H9 (cell line): ENCODE measurements at regions not wholly inside any gene's neighbourhood (a gene's known extent, or its start where the extent isn't known, plus 50 kb on each side); places are given as distances from the start of the nearest gene placed in this dataset.

ENCODE experiments used
- DNase-seq: peaks from one replicate; pipeline ENCODE4 v3.0.0-alpha.2; 2017
- H2AFZ ChIP-seq: one replicate; pipeline ENCODE4 v1.6.1; 2013; ENCODE audit warnings: mild to moderate bottlenecking, low read length, control low read depth, moderate library complexity
- H2AK5ac ChIP-seq: 2 replicates; pipeline ENCODE4 v1.6.1; 2013; ENCODE audit warnings: low read length, control low read depth, mixed read lengths; ENCODE audit not compliant: insufficient read length
- H2BK120ac ChIP-seq: one replicate; pipeline ENCODE4 v1.6.1; 2013; ENCODE audit warnings: low read depth, mild to moderate bottlenecking, low read length, control low read depth, inconsistent platforms; ENCODE audit not compliant: poor library complexity, severe bottlenecking
- H2BK12ac ChIP-seq: 2 replicates; pipeline ENCODE4 v1.6.1; 2013; ENCODE audit warnings: low read length, control low read depth, mixed read lengths, low read depth; ENCODE audit not compliant: insufficient read length
- H2BK15ac ChIP-seq: 2 replicates; pipeline ENCODE4 v1.6.1; 2013; ENCODE audit warnings: low read depth, low read length, control low read depth
- H2BK20ac ChIP-seq: one replicate; pipeline ENCODE4 v1.6.1; 2013; ENCODE audit warnings: low read depth, mild to moderate bottlenecking, low read length, control low read depth, inconsistent platforms; ENCODE audit not compliant: poor library complexity, severe bottlenecking
- H2BK5ac ChIP-seq: 2 replicates; pipeline ENCODE4 v1.6.1; 2013; ENCODE audit warnings: low read length, control low read depth, mixed read lengths; ENCODE audit not compliant: insufficient read length
- H3K14ac ChIP-seq: 2 replicates; pipeline ENCODE4 v1.6.1; 2013; ENCODE audit warnings: low read length, control low read depth; ENCODE audit not compliant: insufficient read depth
- H3K18ac ChIP-seq: 2 replicates; pipeline ENCODE4 v1.6.1; 2013; ENCODE audit warnings: low read depth, mild to moderate bottlenecking, mixed read lengths, low read length, control low read depth; ENCODE audit not compliant: insufficient read length
- H3K23ac ChIP-seq: 2 replicates; pipeline ENCODE4 v1.6.1; 2013; ENCODE audit warnings: low read length, control low read depth, mixed read lengths, low read depth; ENCODE audit not compliant: insufficient read length
- H3K23me2 ChIP-seq: 2 replicates; pipeline ENCODE4 v1.6.1; 2013; ENCODE audit warnings: low read depth, mild to moderate bottlenecking, mixed read lengths, low read length, control low read depth; ENCODE audit not compliant: insufficient read length, poor library complexity, severe bottlenecking
- H3K27ac ChIP-seq: 2 replicates; pipeline ENCODE4 v1.5.1; 2013; ENCODE audit warnings: low read length, control low read depth, mixed read lengths, low read depth; ENCODE audit not compliant: insufficient read length
- H3K27me3 ChIP-seq: 2 replicates; pipeline ENCODE4 v1.6.1; 2013; ENCODE audit warnings: low read length, control low read depth, inconsistent platforms; ENCODE audit not compliant: insufficient read depth
- H3K4ac ChIP-seq: 2 replicates; pipeline ENCODE4 v1.6.1; 2013; ENCODE audit warnings: low read depth, mild to moderate bottlenecking, control low read depth, inconsistent platforms, low read length, moderate library complexity
- H3K4me1 ChIP-seq: 2 replicates; pipeline ENCODE4 v1.6.1; 2013; ENCODE audit warnings: low read length, control low read depth, inconsistent platforms; ENCODE audit not compliant: insufficient read depth
- H3K4me2 ChIP-seq: 2 replicates; pipeline ENCODE4 v1.6.1; 2013; ENCODE audit warnings: low read length, control low read depth, mixed read lengths; ENCODE audit not compliant: insufficient read length, insufficient read depth
- H3K56ac ChIP-seq: 2 replicates; pipeline ENCODE4 v1.6.1; 2013; ENCODE audit warnings: low read depth, mild to moderate bottlenecking, mixed read lengths, low read length, control low read depth; ENCODE audit not compliant: insufficient read length
- H3K79me1 ChIP-seq: 2 replicates; pipeline ENCODE4 v1.6.1; 2013; ENCODE audit warnings: low read depth, mild to moderate bottlenecking, moderate library complexity, low read length, control low read depth, inconsistent platforms; ENCODE audit not compliant: insufficient read depth, poor library complexity, severe bottlenecking
- H3K79me2 ChIP-seq: 2 replicates; pipeline ENCODE4 v1.6.1; 2013; ENCODE audit warnings: low read length, control low read depth, inconsistent platforms; ENCODE audit not compliant: insufficient read depth
- H3K9ac ChIP-seq: 2 replicates; pipeline ENCODE4 v1.6.1; 2013; ENCODE audit warnings: low read length, control low read depth, mixed read lengths; ENCODE audit not compliant: insufficient read length; ENCODE audit errors: extremely low read depth
- H3K9me3 ChIP-seq: one replicate; pipeline ENCODE4 v1.6.1; 2013; ENCODE audit warnings: low read depth, low read length, inconsistent platforms; ENCODE audit not compliant: control insufficient read depth
- H3T11ph ChIP-seq: one replicate; pipeline ENCODE4 v1.6.1; 2013; ENCODE audit warnings: mild to moderate bottlenecking, low read length, control low read depth, inconsistent platforms
- H4K20me1 ChIP-seq: one replicate; pipeline ENCODE4 v1.6.1; 2013; ENCODE audit not compliant: control insufficient read depth, insufficient read length, insufficient read depth
- H4K5ac ChIP-seq: 2 replicates; pipeline ENCODE4 v1.6.1; 2013; ENCODE audit warnings: low read depth, mild to moderate bottlenecking, mixed read lengths, low read length, control low read depth; ENCODE audit not compliant: insufficient read length
- H4K8ac ChIP-seq: replicated peaks from 2 replicates; pipeline ENCODE4 v1.6.1; 2013; ENCODE audit warnings: low read length, control low read depth, mixed read lengths, low read depth; ENCODE audit not compliant: insufficient read length
- H4K91ac ChIP-seq: 2 replicates; pipeline ENCODE4 v1.6.1; 2013; ENCODE audit warnings: low read depth, mild to moderate bottlenecking, moderate library complexity, mixed read lengths, low read length, control low read depth; ENCODE audit not compliant: insufficient read length
- H3K27ac Mint-ChIP-seq, 3 experiments: 2 replicates in 2 of 3; 3 replicates in 1 of 3; pipeline ENCODE4 v1.8.0; 2020 to 2021; ENCODE audit warnings: mixed read lengths in 3 of 3, mild to moderate bottlenecking in 1 of 3, moderate library complexity in 1 of 3
- H3K27me3 Mint-ChIP-seq: 2 replicates; pipeline ENCODE4 v1.8.0; 2021; ENCODE audit warnings: low read depth, mild to moderate bottlenecking, moderate library complexity, mixed read lengths
- H3K36me3 Mint-ChIP-seq, 3 experiments: 2 replicates in 2 of 3; 3 replicates in 1 of 3; pipeline ENCODE4 v1.8.0; 2020 to 2021; ENCODE audit warnings: low read depth in 3 of 3, mixed read lengths in 3 of 3; ENCODE audit not compliant: insufficient read depth in 1 of 3
- H3K4me1 Mint-ChIP-seq, 2 experiments: 2 replicates each; pipeline ENCODE4 v1.8.0; 2020; ENCODE audit warnings: mixed read lengths in 2 of 2
- H3K4me3 Mint-ChIP-seq, 2 experiments: 2 replicates in 1 of 2; 3 replicates in 1 of 2; pipeline ENCODE4 v1.8.0; 2020 to 2021; ENCODE audit warnings: mild to moderate bottlenecking in 2 of 2, mixed read lengths in 2 of 2, moderate library complexity in 1 of 2
- H3K9me3 Mint-ChIP-seq, 2 experiments: 2 replicates in 1 of 2; 3 replicates in 1 of 2; pipeline ENCODE4 v1.8.0; 2020; ENCODE audit warnings: mild to moderate bottlenecking in 2 of 2, mixed read lengths in 2 of 2, moderate library complexity in 1 of 2
- WGBS: extraction: QIAGEN DNeasy Blood & Tissue Kit; methylation state at CpG from one replicate; pipeline ENCODE4 v1.1.7; 2013; ENCODE audit warnings: missing lambda C conversion rate, low lambda C conversion rate, mixed read lengths; ENCODE audit not compliant: insufficient read length; ENCODE audit errors: extremely low coverage; 5-methylcytosine and 5-hydroxymethylcytosine counted together
- TF ChIP-seq, protein P1 (sequence below): fragments of 200-600 bp; sonication (generic); conservative IDR thresholded peaks from 3 replicates; pipeline ENCODE4 v1.8.0; 2021; ENCODE audit warnings: antibody characterized with exemption, mild to moderate bottlenecking

DNA sequence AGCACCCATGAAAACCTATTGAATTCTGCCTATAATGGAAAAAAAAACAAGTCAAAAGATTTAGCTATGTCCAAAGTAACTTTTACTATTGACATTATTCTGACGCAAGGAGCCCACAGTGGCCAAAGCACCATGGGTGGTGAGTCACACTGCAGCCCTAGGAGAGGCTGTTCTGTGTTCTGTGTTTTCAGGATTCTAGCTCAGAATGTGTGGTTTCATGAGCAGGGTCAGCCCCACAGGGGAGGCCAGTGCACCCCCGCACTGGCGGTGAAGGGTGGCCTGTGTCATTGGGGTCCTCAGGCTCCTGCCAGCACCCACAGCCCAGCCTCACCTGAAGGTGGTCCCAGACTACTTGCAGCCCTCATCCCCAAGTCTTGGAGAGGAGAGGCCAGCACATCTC, 112.2 kb downstream of the BRD1 start:
- no peak overlapping the region for H3K27ac Mint-ChIP-seq
- Histone ChIP-seq H3K18ac (no peak overlapping the region), H3K4me2 (no peak overlapping the region), H3K56ac (no peak overlapping the region), H2BK5ac (no peak overlapping the region), H3K27ac (no peak overlapping the region), H3K14ac (no peak overlapping the region), H3T11ph (no peak overlapping the region), H3K9ac (no peak overlapping the region), H2AK5ac (no peak overlapping the region), H2BK15ac (no peak overlapping the region), H3K4ac (no peak overlapping the region), H2BK20ac (no peak overlapping the region), H4K5ac (no peak overlapping the region), H3K79me2 (no peaks in the 10 kb centered on the region), H3K4me1 (no peaks in the 10 kb centered on the region), H4K91ac (no peak overlapping the region), H2BK12ac (no peak overlapping the region), H3K23me2 (no peaks in the 10 kb centered on the region), H3K27me3 (no peaks in the 10 kb centered on the region), H2BK120ac (no peak overlapping the region), H2AFZ (no peak overlapping the region), H3K23ac (no peak overlapping the region), H4K20me1 (no peaks in the 10 kb centered on the region), H3K9me3 (no peaks in the 10 kb centered on the region), H4K8ac (no peak overlapping the region), H3K79me1 (no peaks in the 10 kb centered on the region)
- TF ChIP-seq, protein P1, sequence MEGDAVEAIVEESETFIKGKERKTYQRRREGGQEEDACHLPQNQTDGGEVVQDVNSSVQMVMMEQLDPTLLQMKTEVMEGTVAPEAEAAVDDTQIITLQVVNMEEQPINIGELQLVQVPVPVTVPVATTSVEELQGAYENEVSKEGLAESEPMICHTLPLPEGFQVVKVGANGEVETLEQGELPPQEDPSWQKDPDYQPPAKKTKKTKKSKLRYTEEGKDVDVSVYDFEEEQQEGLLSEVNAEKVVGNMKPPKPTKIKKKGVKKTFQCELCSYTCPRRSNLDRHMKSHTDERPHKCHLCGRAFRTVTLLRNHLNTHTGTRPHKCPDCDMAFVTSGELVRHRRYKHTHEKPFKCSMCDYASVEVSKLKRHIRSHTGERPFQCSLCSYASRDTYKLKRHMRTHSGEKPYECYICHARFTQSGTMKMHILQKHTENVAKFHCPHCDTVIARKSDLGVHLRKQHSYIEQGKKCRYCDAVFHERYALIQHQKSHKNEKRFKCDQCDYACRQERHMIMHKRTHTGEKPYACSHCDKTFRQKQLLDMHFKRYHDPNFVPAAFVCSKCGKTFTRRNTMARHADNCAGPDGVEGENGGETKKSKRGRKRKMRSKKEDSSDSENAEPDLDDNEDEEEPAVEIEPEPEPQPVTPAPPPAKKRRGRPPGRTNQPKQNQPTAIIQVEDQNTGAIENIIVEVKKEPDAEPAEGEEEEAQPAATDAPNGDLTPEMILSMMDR, result no peak
- no peak overlapping the region for H3K4me3 Mint-ChIP-seq
- peaks cover 0 to 7% of the 10 kb centered on the region in 2 experiments; a peak in 2 of 5 replicates for H3K9me3 Mint-ChIP-seq
- peaks cover 0 to 4% (median 0%) of the 10 kb centered on the region in 3 experiments; a peak in 2 of 7 replicates for H3K36me3 Mint-ChIP-seq
- no CpG with 5 or more reads among the region's 3 CpGs for WGBS
- H3K27me3 Mint-ChIP-seq, result peaks cover 73% of the 10 kb centered on the region
- DNase-seq, result no peak
- H3K4me1 Mint-ChIP-seq, result peaks cover 25 to 34% of the 10 kb centered on the region in 2 experiments
